ENCODE measurements at regions not wholly inside any gene's neighbourhood (a gene's known extent, or its start where the extent isn't known, plus 50 kb on each side); places are given as distances from the start of the nearest gene placed in this dataset.

DNA sequence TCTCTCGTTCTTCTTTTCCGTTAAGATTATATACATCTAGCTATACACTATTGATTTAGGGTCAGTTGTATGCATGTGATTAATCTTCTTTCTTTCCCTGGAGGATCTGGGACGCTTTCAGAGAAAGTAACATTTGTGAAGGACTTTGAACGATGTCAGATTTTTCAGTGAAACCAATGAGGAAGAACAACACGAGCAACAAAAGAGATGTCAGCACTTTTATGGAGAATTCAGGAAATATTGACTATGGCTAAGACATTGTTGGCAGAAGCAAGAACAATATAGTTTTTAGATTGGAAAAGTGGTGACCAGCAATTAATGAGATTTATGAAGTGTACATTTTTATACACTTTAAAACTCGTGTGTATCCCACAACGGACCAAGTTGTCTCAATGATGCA is 355.5 kb downstream of the TGFB2 start:
- TF ChIP-seq POLR2AphosphoS5 (IDR thresholded peaks at IDR 0.05; ENCODE audit: low read depth, low read length) (no peak), CHD2 (IDR thresholded peaks at IDR 0.05; ENCODE audit: low read length) (no peak), GABPA (IDR thresholded peaks at IDR 0.05; ENCODE audit: borderline replicate concordance, insufficient read depth, low read length) (no peak), EZH2 (IDR thresholded peaks at IDR 0.05; ENCODE audit: low read depth, low read length, severe bottlenecking) (no peak), EP300 (IDR thresholded peaks at IDR 0.05; ENCODE audit: borderline replicate concordance in 1 of 2, low read depth in 2 of 2, low read length in 2 of 2) (no peak), HDAC6 (IDR thresholded peaks at IDR 0.05; ENCODE audit: low read depth, low read length) (no peak), NANOG (IDR thresholded peaks at IDR 0.05; ENCODE audit: insufficient read depth, low read depth, low read length, poor library complexity, severe bottlenecking) (no peak), FOSL1 (IDR thresholded peaks at IDR 0.05; ENCODE audit: insufficient read depth, low read depth, low read length) (no peak), SP1 (IDR thresholded peaks at IDR 0.05; ENCODE audit: low read depth, low read length) (no peak), POLR2A (IDR thresholded peaks at IDR 0.05; ENCODE audit: control extremely low read depth in 1 of 2, low read depth in 2 of 2, low read length in 2 of 2) (no peak), TAF1 (IDR thresholded peaks at IDR 0.05; ENCODE audit: low read depth, low read length) (no peak), TCF12 (IDR thresholded peaks at IDR 0.05; ENCODE audit: low read depth, low read length) (no peak)
- TF ChIP-seq, protein P1, sequence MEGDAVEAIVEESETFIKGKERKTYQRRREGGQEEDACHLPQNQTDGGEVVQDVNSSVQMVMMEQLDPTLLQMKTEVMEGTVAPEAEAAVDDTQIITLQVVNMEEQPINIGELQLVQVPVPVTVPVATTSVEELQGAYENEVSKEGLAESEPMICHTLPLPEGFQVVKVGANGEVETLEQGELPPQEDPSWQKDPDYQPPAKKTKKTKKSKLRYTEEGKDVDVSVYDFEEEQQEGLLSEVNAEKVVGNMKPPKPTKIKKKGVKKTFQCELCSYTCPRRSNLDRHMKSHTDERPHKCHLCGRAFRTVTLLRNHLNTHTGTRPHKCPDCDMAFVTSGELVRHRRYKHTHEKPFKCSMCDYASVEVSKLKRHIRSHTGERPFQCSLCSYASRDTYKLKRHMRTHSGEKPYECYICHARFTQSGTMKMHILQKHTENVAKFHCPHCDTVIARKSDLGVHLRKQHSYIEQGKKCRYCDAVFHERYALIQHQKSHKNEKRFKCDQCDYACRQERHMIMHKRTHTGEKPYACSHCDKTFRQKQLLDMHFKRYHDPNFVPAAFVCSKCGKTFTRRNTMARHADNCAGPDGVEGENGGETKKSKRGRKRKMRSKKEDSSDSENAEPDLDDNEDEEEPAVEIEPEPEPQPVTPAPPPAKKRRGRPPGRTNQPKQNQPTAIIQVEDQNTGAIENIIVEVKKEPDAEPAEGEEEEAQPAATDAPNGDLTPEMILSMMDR (IDR thresholded peaks at IDR 0.05; ENCODE audit: control extremely low read depth in 1 of 3, insufficient read depth in 1 of 3, low read depth in 1 of 3, low read length in 3 of 3) = no peak
- TF ChIP-seq, protein P2, sequence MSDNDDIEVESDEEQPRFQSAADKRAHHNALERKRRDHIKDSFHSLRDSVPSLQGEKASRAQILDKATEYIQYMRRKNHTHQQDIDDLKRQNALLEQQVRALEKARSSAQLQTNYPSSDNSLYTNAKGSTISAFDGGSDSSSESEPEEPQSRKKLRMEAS (IDR thresholded peaks at IDR 0.05) = no peak
